Mucosa of descending colon (tissue), 3 donors: ENCODE measurements at regions not wholly inside any gene's neighbourhood (a gene's known extent, or its start where the extent isn't known, plus 50 kb on each side); places are given as distances from the start of the nearest gene placed in this dataset.

Experiments used
- ATAC-seq: fragments of 200-7000 bp; cut with Tn5 transposase; one replicate; pipeline ENCODE4 v1.9.1; 2020; ENCODE audit warnings: mild to moderate bottlenecking, moderate library complexity
- DNase-seq, 3 donors: peaks; one replicate each; pipeline ENCODE4 v3.0.0-alpha.2; 2020
- H3K36me3 ChIP-seq: fragments of 200-600 bp; one replicate; pipeline ENCODE4 v1.8.0; 2021; ENCODE audit warnings: low read depth, mild to moderate bottlenecking
- H3K4me1 ChIP-seq: fragments of 200-600 bp; one replicate; pipeline ENCODE4 v1.8.0; 2021; ENCODE audit warnings: low read depth, mild to moderate bottlenecking
- H3K4me3 ChIP-seq: fragments of 200-600 bp; one replicate; pipeline ENCODE4 v1.8.0; 2021; ENCODE audit warnings: mild to moderate bottlenecking
- H3K9me3 ChIP-seq: fragments of 200-600 bp; one replicate; pipeline ENCODE4 v1.8.0; 2021; ENCODE audit warnings: mild to moderate bottlenecking
- intact Hi-C, 2 donors: fragments of 100-400 bp; cut with DNase I in 1 of 2; cut with micrococcal nuclease in 1 of 2; formaldehyde crosslinking; loops; one replicate each; pipeline versions ENCODE4 v1.11.0 to v1.11.1; 2022; cut with DNase I, micrococcal nuclease
- TF ChIP-seq, protein P1 (sequence below): fragments of 200-600 bp; IDR thresholded peaks from one replicate; pipeline ENCODE4 v1.8.0; 2022; ENCODE audit warnings: antibody characterized with exemption, mild to moderate bottlenecking
- donor health status: DM: no; HTN: no; CAD: no; lungs with moderate emphysema.
- donor health status: DM: no; HTN: no; CAD: no.
- donor health status: DM: no; HTN: yes; CAD: no.

DNA sequence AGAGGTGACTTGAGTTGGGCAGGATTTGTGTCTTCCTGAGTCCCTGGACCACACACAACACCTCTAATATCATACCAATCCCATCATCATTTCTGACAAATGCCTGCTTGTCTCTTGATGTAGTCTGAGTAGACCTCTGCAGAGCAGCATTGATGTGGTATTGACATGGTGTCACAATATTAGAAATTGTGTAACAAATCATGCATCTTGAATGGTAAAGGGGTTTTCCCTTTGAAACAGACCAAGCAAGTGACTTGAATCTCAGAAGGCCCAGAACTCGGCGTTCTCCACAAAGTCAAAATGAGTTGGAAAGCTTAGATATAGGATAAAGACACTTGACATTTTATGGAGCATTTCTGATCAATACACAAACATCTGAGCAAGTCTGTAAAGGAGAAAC, 72.7 kb upstream of the KIRREL1 start:
- no peak for ATAC-seq

DNA sequence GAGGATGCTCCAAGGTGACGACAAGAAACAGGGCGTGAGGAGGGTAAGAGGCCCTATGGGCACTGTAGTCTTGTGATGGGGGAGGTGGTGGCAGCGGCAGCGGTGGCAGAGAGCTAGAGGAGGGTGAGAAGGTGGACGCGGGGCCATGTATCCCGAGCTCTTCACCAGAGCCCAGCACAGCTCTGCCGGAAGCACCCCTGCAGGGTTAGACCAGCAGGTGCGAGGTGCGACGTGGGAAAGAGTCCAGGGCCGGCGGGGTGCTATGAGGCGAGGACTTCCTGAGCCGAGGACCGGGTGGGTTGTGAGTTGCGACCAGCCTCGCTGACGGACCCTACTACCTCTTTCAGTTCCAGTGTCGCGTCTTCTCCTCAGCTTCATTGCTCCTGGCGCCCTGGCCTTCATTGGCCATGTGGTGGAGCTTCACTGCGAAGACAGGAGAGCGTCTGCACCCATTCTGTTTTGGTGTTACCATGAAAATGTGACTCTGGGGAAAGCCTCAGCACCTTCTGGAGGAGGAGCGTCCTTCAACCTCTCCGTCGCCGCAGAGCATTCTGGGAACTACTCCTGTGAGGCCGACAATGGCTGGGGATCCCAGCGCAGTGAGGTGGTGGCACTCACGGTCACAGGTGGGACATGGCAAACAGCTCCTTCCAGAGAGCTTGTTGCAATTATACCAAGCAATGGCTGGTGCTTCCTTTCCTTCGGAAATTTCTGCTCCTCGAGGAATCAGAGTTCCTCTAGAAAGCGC, 67.9 kb upstream of the KIRREL1 start:
- ATAC-seq = no peak
- intact Hi-C loops = no loop called here
- H3K36me3 ChIP-seq = no peaks in the 10 kb centered on the region
- H3K4me1 ChIP-seq = no peaks in the 10 kb centered on the region
- TF ChIP-seq, protein P1, sequence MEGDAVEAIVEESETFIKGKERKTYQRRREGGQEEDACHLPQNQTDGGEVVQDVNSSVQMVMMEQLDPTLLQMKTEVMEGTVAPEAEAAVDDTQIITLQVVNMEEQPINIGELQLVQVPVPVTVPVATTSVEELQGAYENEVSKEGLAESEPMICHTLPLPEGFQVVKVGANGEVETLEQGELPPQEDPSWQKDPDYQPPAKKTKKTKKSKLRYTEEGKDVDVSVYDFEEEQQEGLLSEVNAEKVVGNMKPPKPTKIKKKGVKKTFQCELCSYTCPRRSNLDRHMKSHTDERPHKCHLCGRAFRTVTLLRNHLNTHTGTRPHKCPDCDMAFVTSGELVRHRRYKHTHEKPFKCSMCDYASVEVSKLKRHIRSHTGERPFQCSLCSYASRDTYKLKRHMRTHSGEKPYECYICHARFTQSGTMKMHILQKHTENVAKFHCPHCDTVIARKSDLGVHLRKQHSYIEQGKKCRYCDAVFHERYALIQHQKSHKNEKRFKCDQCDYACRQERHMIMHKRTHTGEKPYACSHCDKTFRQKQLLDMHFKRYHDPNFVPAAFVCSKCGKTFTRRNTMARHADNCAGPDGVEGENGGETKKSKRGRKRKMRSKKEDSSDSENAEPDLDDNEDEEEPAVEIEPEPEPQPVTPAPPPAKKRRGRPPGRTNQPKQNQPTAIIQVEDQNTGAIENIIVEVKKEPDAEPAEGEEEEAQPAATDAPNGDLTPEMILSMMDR = no peak
- no peak overlapping the region for H3K4me3 ChIP-seq
- H3K9me3 ChIP-seq = no peaks in the 10 kb centered on the region
- DNase-seq = peak in 1 of 3 donors; percentile 43

More for the DNA sequence above, 72.7 kb upstream of the KIRREL1 start:
- Histone ChIP-seq H3K4me1 (no peaks in the 10 kb centered on the region), H3K4me3 (no peak overlapping the region), H3K9me3 (no peaks in the 10 kb centered on the region), H3K36me3 (no peaks in the 10 kb centered on the region)
- TF ChIP-seq, protein P1 = no peak
- DNase-seq = no peak
- intact Hi-C loops = no loop called here

DNA sequence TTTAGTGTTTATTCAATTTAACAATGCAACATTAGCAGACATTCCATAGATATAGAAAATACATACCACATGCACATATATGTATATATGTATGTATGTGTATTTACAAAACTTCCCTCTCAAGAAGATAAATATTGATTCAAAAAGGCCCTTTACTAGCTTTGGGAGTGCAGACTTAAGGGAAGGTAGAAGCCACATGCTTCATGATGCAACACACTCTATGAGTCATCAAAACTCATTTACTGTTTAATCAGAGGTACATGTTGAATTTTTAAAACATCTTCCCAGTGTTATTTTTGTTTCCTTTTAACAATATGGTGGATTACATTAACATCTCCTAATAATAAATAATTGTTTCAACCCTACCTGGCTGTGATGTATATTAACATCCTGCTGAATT, 61.4 kb upstream of the KIRREL1 start:
- Histone ChIP-seq H3K36me3 (no peaks in the 10 kb centered on the region), H3K4me1 (no peaks in the 10 kb centered on the region), H3K4me3 (no peak overlapping the region), H3K9me3 (no peaks in the 10 kb centered on the region)
- intact Hi-C loops = no loop called here
- TF ChIP-seq, protein P1 = no peak
- no peak for DNase-seq
- ATAC-seq = no peak

DNA sequence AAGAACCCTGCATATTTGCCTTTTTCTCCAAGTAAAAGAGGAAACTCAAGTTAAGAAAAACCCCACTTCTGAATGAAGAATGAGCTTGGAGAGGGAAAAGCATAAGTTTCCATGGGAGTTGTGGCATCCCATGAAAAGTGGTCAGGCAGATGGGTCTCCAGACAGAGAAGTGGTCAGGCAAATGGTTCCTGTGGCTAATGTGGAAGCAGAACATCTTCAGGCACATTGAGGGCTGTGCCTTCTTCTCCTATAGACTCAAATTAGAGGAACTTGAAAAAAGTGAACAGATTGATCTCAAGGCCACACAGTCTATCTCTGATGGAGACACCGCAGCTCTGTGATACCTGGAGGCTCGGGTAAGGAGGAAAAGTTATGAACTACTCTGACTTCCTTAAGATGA, 55.7 kb upstream of the KIRREL1 start:
- TF ChIP-seq, protein P1 = no peak
- Histone ChIP-seq H3K4me1 (no peaks in the 10 kb centered on the region), H3K4me3 (no peak overlapping the region), H3K36me3 (no peaks in the 10 kb centered on the region), H3K9me3 (no peaks in the 10 kb centered on the region)
- DNase-seq (no peak), ATAC-seq (no peak)
- intact Hi-C loops = no loop called here

DNA sequence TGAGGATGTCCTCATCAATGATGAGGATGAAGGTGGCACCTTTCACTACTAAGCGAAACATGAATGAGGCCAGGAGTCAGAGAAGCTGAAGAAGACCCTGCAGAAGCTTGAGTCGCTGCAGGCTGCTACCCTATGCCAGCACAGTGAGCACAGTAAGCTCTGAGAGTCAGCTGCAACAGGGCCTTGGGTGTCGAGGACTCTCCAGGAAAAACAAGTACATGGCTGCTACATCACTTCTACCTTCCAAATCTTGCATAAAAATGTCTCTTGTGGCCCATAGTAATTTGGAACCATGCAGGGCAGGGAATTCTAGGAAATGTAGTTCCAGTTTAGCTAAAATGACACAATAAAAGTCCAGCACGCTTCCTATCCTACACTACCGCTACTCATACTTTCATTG, 51.5 kb upstream of the KIRREL1 start:
- H3K36me3 ChIP-seq = no peaks in the 10 kb centered on the region
- TF ChIP-seq, protein P1 = no peak
- no peak overlapping the region for H3K4me3 ChIP-seq
- H3K9me3 ChIP-seq = no peaks in the 10 kb centered on the region
- ATAC-seq (no peak), DNase-seq (no peak)
- intact Hi-C loops = no loop called here
- no peaks in the 10 kb centered on the region for H3K4me1 ChIP-seq
